ENCODE measurements at regions not wholly inside any gene's neighbourhood (a gene's known extent, or its start where the extent isn't known, plus 50 kb on each side); places are given as distances from the start of the nearest gene placed in this dataset.

DNA sequence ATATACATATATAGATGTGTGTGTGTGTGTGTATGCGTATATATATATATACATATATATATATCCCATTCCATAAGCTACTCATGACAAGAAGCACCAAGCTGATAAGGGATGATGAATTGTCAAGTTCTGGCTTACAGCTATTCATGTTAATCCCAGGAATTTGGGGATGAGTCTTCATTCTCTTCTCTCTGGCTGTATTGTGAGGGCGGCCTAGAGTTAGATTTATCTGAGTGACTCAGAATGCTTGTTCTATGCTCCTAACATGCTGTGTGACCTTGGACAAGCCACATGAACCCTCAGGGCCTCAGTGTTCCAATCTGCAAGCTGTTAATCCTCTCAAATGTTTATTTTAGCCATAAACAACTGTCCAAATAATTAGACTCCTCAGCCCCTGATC, 749.0 kb downstream of the MED13L start:
- TF ChIP-seq, protein P1, sequence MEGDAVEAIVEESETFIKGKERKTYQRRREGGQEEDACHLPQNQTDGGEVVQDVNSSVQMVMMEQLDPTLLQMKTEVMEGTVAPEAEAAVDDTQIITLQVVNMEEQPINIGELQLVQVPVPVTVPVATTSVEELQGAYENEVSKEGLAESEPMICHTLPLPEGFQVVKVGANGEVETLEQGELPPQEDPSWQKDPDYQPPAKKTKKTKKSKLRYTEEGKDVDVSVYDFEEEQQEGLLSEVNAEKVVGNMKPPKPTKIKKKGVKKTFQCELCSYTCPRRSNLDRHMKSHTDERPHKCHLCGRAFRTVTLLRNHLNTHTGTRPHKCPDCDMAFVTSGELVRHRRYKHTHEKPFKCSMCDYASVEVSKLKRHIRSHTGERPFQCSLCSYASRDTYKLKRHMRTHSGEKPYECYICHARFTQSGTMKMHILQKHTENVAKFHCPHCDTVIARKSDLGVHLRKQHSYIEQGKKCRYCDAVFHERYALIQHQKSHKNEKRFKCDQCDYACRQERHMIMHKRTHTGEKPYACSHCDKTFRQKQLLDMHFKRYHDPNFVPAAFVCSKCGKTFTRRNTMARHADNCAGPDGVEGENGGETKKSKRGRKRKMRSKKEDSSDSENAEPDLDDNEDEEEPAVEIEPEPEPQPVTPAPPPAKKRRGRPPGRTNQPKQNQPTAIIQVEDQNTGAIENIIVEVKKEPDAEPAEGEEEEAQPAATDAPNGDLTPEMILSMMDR (IDR thresholded peaks at IDR 0.05) = no peak
- no peak for TF ChIP-seq POLR2A (IDR thresholded peaks at IDR 0.05)

Measured in lower leg skin (tissue), 3 donors.